ENCODE measurements at regions not wholly inside any gene's neighbourhood (a gene's known extent, or its start where the extent isn't known, plus 50 kb on each side); places are given as distances from the start of the nearest gene placed in this dataset.

GRCh38 chr19:30647891-30648720, 275.9 kb downstream of the ZNF536 start:
- TF ChIP-seq, protein P1, sequence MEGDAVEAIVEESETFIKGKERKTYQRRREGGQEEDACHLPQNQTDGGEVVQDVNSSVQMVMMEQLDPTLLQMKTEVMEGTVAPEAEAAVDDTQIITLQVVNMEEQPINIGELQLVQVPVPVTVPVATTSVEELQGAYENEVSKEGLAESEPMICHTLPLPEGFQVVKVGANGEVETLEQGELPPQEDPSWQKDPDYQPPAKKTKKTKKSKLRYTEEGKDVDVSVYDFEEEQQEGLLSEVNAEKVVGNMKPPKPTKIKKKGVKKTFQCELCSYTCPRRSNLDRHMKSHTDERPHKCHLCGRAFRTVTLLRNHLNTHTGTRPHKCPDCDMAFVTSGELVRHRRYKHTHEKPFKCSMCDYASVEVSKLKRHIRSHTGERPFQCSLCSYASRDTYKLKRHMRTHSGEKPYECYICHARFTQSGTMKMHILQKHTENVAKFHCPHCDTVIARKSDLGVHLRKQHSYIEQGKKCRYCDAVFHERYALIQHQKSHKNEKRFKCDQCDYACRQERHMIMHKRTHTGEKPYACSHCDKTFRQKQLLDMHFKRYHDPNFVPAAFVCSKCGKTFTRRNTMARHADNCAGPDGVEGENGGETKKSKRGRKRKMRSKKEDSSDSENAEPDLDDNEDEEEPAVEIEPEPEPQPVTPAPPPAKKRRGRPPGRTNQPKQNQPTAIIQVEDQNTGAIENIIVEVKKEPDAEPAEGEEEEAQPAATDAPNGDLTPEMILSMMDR (IDR thresholded peaks at IDR 0.05; ENCODE audit: low read depth, low read length, missing control alignments) = peak; percentile 17
- in situ Hi-C loops (cut with HindIII; ENCODE audit: low pct_ligation_motif_present, low sequenced_read_pairs) = no loop called here
- no peaks in the 10 kb centered on the region for H3K36me3 ChIP-seq (replicated peaks)
- no peak overlapping the region for H3K27ac ChIP-seq
- no peak for DNase-seq
- H3K27me3 ChIP-seq (replicated peaks) = no peaks in the 10 kb centered on the region
- no peak overlapping the region for H3K4me3 ChIP-seq (ENCODE audit: low read depth, low read length)

DNA sequence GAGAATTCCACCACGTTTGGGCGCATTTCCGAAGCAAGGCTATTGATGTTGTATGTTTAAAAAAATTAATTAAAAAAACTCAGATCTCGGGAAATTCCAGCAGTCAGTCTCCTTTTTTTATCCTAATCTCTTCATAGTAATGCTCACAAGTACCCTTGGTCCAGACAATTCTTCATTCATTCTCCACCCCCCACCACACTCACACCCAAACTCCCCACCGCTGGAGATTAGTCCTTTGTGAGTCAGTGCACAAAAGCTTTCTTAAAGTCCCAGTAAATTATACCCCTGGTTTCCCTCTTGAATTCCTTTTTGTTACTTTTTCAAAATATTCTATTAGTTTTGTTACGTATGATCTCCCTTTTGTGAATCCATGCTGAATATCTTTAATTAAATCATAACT, 274.6 kb downstream of the ZNF536 start:
- in situ Hi-C loops (cut with HindIII; ENCODE audit: low pct_ligation_motif_present, low sequenced_read_pairs) = no loop called here
- Histone ChIP-seq H3K4me3 (ENCODE audit: low read depth, low read length) (no peak overlapping the region), H3K27ac (no peak overlapping the region), H3K27me3 (replicated peaks) (no peaks in the 10 kb centered on the region), H3K36me3 (replicated peaks) (no peaks in the 10 kb centered on the region)
- DNase-seq = no peak
- TF ChIP-seq, protein P1 (IDR thresholded peaks at IDR 0.05; ENCODE audit: low read depth, low read length, missing control alignments) = no peak

DNA sequence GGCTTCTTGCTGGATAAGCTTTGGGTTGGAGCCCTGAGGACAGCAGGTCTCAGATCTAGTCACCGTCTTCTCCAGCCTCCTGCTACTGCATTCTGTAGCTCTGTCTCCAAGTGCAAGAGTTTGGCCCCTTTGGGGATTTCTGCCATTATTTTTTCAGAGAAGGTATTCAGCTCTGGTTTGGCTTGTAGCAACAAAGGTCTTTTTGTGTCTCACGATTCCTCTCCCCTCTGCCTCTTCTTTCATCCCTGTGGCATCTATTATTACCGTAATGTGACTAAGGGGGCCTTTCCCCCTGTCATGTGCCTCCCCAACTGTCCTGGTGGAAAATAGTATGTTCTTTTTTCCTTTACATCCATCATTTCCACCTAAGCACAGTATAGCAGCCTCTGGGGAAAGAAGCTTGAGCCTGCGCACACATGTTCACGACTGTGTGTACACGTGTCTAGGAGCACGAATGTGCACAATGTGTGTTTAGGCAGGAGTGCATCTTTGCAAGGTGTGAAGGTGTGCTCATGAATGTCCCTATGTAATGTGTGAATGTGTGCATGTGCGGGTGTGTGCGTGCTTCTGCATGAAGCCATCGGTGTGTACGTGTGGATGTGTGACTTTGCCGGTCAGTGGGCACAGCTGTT, 273.9 kb downstream of the ZNF536 start:
- H3K4me3 ChIP-seq (ENCODE audit: low read depth, low read length) = no peak overlapping the region
- in situ Hi-C loops (cut with HindIII; ENCODE audit: low pct_ligation_motif_present, low sequenced_read_pairs) = no loop called here
- TF ChIP-seq, protein P1 (IDR thresholded peaks at IDR 0.05; ENCODE audit: low read depth, low read length, missing control alignments) = no peak
- no peaks in the 10 kb centered on the region for H3K27me3 ChIP-seq (replicated peaks)
- DNase-seq = no peak
- no peak overlapping the region for H3K27ac ChIP-seq
- H3K36me3 ChIP-seq (replicated peaks) = no peaks in the 10 kb centered on the region

- in situ Hi-C loops (cut with HindIII; ENCODE audit: low pct_ligation_motif_present, low sequenced_read_pairs) = no loop called here
- H3K36me3 ChIP-seq (replicated peaks) = no peaks in the 10 kb centered on the region
- H3K27ac ChIP-seq = no peak overlapping the region
- no peak overlapping the region for H3K4me3 ChIP-seq (ENCODE audit: low read depth, low read length)
- DNase-seq = no peak
- no peaks in the 10 kb centered on the region for H3K27me3 ChIP-seq (replicated peaks)
- TF ChIP-seq, protein P1 (IDR thresholded peaks at IDR 0.05; ENCODE audit: low read depth, low read length, missing control alignments) = no peak
These were observed 268.2 kb downstream of the ZNF536 start for GRCh38 chr19:30640252-30640965.

GRCh38 chr19:30638889-30639288, 266.7 kb downstream of the ZNF536 start:
- no peak overlapping the region for H3K4me3 ChIP-seq (ENCODE audit: low read depth, low read length)

More at GRCh38 chr19:30638889-30639288, 266.7 kb downstream of the ZNF536 start:
- H3K27ac ChIP-seq = no peak overlapping the region
- no peaks in the 10 kb centered on the region for H3K36me3 ChIP-seq (replicated peaks)
- no peak for DNase-seq
- TF ChIP-seq, protein P1 (IDR thresholded peaks at IDR 0.05; ENCODE audit: low read depth, low read length, missing control alignments) = no peak
- no peaks in the 10 kb centered on the region for H3K27me3 ChIP-seq (replicated peaks)
- in situ Hi-C loops (cut with HindIII; ENCODE audit: low pct_ligation_motif_present, low sequenced_read_pairs) = no loop called here

Data from brain microvascular endothelial cell (primary cell).